ENCODE measurements at regions not wholly inside any gene's neighbourhood (a gene's known extent, or its start where the extent isn't known, plus 50 kb on each side); places are given as distances from the start of the nearest gene placed in this dataset.

- TF ChIP-seq, protein P1, sequence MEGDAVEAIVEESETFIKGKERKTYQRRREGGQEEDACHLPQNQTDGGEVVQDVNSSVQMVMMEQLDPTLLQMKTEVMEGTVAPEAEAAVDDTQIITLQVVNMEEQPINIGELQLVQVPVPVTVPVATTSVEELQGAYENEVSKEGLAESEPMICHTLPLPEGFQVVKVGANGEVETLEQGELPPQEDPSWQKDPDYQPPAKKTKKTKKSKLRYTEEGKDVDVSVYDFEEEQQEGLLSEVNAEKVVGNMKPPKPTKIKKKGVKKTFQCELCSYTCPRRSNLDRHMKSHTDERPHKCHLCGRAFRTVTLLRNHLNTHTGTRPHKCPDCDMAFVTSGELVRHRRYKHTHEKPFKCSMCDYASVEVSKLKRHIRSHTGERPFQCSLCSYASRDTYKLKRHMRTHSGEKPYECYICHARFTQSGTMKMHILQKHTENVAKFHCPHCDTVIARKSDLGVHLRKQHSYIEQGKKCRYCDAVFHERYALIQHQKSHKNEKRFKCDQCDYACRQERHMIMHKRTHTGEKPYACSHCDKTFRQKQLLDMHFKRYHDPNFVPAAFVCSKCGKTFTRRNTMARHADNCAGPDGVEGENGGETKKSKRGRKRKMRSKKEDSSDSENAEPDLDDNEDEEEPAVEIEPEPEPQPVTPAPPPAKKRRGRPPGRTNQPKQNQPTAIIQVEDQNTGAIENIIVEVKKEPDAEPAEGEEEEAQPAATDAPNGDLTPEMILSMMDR (IDR thresholded peaks at IDR 0.05), result no peak
- TF ChIP-seq POLR2A (IDR thresholded peaks at IDR 0.05), result no peak
- TF ChIP-seq POLR2AphosphoS5 (IDR thresholded peaks at IDR 0.05), result no peak
Measured at GRCh38 chr5:33346534-33346933, 94.2 kb upstream of the TARS1 start.
